ENCODE measurements at regions not wholly inside any gene's neighbourhood (a gene's known extent, or its start where the extent isn't known, plus 50 kb on each side); places are given as distances from the start of the nearest gene placed in this dataset.

GRCh38 chr10:10626734-10627133, 390.9 kb upstream of the CELF2 start:
- TF ChIP-seq CTCF (IDR thresholded peaks at IDR 0.05; ENCODE audit: insufficient read depth, low read length), result no peak
- no peak for TF ChIP-seq POLR2AphosphoS5 (IDR thresholded peaks at IDR 0.05; ENCODE audit: low read depth)
- TF ChIP-seq, protein P1, sequence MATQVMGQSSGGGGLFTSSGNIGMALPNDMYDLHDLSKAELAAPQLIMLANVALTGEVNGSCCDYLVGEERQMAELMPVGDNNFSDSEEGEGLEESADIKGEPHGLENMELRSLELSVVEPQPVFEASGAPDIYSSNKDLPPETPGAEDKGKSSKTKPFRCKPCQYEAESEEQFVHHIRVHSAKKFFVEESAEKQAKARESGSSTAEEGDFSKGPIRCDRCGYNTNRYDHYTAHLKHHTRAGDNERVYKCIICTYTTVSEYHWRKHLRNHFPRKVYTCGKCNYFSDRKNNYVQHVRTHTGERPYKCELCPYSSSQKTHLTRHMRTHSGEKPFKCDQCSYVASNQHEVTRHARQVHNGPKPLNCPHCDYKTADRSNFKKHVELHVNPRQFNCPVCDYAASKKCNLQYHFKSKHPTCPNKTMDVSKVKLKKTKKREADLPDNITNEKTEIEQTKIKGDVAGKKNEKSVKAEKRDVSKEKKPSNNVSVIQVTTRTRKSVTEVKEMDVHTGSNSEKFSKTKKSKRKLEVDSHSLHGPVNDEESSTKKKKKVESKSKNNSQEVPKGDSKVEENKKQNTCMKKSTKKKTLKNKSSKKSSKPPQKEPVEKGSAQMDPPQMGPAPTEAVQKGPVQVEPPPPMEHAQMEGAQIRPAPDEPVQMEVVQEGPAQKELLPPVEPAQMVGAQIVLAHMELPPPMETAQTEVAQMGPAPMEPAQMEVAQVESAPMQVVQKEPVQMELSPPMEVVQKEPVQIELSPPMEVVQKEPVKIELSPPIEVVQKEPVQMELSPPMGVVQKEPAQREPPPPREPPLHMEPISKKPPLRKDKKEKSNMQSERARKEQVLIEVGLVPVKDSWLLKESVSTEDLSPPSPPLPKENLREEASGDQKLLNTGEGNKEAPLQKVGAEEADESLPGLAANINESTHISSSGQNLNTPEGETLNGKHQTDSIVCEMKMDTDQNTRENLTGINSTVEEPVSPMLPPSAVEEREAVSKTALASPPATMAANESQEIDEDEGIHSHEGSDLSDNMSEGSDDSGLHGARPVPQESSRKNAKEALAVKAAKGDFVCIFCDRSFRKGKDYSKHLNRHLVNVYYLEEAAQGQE (IDR thresholded peaks at IDR 0.05; ENCODE audit: insufficient replicate concordance, low read depth), result no peak

Data from HL-60 (cell line).